NCI-H2227 (cell line): ENCODE measurements at regions not wholly inside any gene's neighbourhood (a gene's known extent, or its start where the extent isn't known, plus 50 kb on each side); places are given as distances from the start of the nearest gene placed in this dataset.

Experiments
- DNase-seq: peaks from one replicate; lab custom pipeline; 2025; ENCODE audit not compliant: unreplicated experiment; lab: John Stamatoyannopoulos, UW

DNA sequence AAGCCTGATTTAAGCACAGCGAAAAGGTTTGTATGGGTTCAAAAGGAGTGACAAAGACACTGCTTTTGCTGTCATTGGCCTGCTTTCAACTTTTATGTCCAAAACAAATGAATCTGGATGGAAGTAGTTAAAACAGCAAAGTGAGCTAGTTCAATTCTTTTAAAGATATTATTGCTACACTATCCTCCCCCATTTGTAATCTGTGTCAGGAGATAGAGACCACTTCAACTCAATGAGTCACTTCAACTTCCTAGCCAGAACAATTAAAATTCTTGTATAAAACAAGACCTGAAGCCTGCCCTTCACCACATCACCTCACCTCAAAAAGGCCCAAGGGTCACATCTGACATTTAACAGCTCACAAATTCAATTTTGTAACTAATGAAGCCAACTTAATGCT lies 364.1 kb upstream of the LYPLAL1 start:
- no peak for DNase-seq

DNA sequence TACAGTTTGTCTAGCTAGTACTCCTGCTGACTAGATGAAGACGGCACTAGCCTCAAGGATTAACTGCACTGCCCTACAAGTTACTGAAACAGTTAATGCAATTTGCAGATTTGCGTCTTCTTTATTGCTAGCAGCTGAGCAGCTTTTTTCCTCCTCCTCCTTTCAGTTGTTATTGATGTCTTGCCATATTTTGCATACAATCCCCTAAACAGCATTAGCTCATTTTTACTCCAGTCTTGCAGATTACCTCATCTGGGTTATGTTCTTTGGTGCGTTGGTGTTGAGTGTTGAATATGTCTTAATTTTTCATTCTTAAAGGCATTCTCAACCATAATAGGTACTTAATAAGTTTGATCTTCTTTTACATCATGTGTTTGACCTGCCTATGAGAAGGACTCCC lies 363.4 kb upstream of the LYPLAL1 start:
- no peak for DNase-seq

DNA sequence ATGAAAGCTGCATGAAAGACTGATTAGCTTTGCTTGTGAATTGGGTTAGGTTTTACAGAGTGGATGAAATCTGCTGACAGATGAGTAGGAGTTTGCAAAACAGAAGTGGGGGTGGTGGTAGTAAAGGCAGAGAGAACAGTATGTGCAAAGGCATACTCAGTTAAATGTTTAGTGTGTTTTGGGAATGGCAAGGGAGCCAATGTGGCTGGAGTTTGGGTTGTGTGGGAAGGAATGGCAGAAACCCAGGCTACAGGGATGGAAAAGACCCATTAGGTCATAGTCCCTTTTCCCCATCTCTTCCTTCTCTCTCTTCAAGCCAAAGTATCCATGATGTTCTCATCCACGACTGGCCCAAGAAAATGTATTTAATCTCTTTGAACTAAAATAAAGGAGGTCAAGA lies 362.2 kb upstream of the LYPLAL1 start:
- DNase-seq: no peak

DNA sequence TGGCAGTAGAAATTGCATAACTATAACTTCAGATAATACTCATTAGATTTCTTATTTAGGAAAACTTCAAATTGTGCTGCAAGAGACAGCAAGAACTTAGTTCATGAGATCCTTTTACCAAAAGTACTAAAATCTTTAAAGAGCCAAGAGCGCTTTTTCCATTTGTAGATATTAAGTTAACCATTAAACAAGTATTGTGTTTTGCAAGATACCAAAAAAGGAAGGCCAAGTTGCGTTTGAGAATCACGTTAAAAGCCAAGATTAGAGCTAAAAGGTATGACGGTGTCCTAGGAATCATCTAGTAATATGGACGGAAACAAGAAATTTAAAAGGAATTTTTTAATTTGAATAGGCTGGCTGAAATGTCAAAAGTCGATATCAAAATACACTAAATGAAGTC lies 361.3 kb upstream of the LYPLAL1 start:
- no peak for DNase-seq

DNA sequence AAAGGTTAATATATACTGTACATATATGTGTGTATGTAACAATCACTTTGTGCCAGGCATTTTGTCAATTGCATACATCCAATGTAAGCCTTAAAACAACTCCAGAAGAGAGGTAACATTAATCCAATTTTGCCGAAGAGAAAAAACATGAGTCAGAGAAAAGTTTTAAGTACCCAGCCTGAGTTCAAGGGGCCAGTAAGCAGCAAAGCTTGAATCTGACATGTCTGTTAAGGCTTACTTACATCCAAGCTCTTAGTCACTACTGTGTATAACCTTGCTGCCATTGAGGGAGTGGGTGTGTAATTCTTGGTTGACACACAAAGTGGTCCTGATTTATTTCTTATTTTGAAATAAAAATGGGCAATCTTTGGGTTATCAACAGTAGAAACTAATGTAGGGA lies 360.4 kb upstream of the LYPLAL1 start:
- no peak for DNase-seq

DNA sequence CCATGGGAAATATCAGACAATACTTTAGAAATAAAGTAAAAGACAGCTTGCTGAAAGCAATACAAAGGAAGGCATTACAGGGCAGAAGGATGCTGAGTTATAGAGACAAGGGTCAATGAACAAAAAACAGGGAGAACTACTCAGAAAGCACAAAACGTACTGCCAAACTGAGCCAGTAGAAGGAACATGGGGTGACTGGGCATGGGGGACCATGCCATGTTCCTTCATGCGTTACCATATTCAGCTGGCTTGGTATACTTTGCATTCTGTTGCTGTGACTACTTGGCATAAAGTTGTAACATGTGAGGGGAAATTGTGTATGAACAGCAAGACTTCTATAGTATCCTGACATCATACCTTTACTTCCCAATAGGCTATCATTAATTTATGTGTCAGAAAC lies 358.6 kb upstream of the LYPLAL1 start:
- no peak for DNase-seq

DNA sequence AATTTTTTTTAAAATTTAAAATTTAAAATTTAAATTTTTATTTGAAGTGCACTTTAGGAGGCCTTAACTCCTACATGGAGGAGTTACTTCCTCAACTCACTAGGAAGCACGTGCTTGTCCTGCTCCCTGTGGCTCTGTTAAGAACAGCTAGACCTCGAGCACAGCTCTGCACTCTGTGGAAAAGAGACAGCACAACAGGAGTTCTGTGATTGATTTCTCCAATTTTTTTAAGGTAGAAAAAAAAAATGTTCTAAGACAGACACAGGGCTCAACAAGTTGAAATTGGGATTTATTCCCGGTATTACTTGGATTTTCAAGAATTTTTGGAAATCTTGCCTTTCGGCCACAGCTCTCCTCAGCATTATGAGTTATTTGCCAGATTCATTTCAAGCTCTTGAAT lies 356.6 kb upstream of the LYPLAL1 start:
- no peak for DNase-seq

DNA sequence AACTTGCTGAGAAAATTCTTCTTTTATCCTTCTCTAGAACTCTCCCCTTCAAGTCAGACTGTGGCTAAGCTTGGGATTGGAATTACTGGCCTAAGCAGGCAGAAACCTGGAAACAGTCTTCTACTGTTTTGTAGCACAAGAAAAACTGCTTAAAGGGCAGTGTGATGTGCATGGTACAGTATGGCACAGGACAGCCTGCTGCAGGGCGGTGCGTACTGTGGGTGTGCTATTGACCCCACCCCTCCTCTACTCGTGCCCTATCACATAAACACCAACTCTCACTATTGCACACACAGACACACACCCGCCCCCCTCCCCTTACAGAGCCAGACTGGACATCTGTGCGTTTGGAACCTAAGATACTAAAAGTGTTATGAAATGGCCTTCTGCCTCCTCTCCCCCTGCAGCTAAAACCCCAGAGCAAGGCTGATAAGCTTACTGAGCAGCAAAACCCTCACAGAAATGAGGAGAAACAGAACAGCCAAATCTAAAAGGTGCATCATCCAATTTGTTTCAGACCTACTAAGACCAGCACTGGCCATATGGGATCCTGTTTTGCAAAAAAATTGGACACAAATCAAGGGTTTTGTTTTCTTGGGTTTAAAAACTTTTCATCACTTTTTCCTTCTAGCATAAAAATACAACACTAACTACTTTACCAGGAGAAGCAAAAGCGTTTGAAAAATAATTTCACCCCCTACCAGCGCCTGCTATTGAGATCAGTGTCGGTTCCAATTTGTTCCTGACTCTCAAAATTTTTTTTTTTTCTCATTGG lies 355.8 kb upstream of the LYPLAL1 start:
- DNase-seq: no peak

DNA sequence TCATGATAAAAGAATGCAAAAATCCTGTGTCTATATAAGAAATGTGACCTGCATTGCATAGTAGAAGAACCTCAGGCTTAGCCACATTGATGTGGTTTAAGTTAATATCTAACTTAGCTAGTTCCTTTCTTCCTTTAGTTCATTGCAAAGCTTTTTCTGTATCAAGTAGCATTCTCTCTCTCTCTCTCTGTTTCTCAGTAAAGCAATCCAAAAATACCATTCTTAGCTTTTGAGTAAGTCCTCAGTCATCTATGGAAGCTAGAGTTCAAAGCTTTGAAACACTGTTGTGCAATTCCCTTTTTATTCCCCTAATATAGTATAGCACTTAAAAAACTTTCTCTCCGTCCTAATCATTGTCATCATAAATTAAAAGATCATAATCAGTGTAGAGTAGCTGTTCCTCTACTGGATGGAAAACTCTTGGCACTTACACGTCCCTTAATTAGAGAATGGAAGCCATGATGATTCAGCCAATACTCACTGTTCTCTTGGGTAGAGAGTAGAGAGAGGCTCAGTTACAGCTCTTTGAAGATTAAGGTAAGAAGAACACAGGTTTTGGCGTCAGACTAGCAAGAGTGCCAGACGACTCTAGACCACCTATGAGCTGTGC lies 350.3 kb upstream of the LYPLAL1 start:
- DNase-seq: no peak

DNA sequence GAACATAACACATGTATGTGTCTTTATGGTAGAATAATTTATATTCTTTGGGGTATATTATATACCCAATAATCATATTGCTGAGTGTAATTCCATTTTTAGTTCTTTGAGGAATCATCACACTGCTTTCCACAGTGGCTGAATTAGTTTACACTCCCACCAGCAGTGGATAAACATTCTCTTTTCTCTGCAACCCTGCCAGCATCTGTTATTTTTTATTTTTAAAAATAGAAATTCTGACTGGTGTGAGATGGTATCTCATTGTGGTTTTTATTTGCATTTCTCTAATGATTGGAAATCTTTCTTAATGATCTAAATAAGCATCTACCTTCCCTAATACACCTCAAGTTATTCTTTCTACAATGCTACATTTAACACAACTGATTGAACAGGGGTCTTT lies 346.2 kb upstream of the LYPLAL1 start:
- no peak for DNase-seq

DNA sequence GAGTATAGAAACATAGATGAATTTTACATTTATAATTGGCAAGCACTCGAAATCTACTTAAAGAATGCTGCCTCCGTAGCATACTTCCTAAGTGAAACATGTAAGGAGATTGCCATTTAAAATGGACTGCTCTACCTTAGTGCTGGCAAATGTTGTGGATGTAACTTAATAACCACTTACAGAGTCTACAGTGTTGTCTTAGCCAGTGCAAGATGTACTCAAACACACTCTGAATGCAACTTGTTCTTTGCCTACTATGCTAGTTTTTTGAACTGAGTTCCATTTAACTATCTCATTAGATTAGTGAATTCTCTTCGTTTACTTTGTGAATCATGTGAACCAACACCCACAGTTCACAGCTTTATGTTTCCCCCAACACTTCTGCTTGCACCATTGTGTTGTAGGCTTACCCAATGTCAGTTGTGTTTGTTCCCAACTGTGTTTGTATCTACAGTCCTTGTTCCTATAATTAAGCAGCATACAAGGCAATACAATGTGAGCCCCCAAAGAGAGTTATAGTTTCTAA lies 345.5 kb upstream of the LYPLAL1 start:
- DNase-seq: no peak

DNA sequence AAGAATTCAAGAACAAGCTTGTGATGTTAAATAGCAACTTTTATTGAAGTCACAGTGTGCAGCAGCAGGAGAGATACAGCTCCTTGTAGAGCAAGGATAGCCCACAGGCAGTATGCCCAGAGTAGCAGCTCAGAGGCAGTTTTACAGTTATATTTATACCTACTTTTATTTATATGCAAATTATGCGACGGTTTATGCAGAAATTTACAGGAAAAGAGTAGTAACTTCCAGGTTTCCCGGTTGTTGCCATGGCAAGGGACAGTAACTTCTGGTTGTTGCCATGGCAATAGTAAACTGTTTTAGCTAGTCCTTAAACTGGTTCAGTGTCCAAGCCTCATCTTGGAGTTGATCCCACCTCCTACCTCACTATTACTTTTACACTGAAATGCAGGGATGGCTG lies 344.6 kb upstream of the LYPLAL1 start:
- no peak for DNase-seq

DNA sequence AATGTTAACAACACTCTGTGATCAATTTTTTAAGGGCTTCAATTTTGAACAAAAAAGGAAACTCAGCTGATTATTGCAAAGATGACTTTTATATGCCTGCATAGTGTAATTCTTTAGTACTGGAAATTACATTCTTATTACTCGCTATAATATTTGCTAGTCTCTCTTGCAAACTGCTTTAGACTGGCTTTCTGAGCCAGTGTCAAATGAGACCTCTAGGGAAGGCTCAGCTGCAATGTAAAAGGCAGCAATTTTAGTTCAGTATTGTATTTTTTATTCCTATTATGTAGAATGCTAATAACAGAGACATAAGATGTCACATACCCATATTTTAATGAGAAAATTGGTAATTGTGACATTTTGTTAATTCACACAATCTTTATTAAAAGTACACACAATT lies 338.1 kb upstream of the LYPLAL1 start:
- DNase-seq: no peak

DNA sequence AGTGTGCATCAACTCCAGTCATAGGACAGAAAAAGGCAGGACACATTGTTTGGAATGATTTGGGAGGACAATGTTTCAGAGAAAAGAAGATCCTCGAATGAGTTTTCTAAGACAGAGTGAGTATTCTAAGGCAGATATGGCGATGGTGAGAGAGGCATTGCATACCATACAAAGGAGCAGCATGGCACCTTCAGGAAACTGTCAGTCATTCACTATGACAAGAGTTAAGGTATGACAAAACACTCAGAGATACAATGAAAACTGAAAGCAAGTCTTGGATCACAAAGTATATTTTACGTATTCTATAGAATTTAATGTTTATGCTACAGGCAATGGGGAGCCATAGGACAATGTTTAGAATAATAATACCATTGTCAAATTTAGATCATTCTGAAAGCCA lies 337.4 kb upstream of the LYPLAL1 start:
- no peak for DNase-seq

DNA sequence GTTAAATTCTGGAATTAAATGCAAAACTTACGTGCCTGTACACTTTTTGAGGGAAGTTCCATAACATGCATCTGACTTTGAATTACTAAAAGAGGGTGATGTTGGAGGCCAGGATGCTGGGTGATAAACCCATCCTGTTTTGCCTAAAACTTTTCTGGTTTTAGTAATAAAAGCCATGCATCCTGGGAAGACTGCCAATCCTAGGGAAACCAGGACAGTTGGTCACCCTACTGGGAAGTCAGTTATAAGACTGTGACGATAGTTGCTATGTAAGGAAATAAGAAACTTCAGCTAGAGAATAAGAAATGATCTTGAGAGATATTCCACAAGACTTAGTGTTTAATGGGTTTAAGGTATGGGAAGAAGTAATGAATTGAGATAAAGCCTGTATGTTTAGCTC lies 336.6 kb upstream of the LYPLAL1 start:
- no peak for DNase-seq

DNA sequence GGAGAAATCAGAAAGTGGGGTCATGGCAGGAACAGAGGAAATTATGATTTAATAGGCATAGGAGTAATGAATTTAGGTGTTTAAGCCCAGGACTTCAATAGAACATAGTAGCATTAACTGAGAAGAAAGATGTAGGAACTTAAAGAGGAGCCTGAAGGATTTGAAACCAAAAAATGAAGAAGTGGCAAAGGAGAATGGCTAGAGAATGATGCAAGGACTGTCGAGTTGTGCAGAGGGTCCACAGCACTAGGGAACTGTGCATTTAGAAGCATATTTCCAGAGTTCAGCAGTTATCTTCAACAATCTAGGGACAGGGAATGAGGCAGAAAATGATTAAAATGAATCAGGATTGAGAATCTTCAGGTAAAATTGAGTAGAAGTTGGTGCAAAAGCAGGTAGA lies 328.1 kb upstream of the LYPLAL1 start:
- DNase-seq: no peak

DNA sequence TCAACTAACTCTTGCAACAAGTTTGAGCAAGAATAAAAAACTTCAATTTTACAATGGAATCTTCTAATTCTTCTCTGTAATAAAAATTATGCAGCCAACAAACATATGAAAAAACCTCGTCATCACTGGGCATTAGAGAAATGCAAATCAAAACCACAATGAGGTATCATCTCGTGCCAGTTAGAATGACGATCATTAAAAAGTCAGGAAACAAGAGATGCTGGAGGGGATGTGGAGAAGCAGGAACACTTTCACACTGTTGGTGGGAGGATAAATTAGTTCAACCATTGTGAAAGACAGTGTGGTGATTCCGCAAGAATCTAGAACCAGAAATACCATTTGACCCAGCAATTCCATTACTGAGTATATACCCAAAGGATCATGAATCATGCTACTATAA lies 327.5 kb upstream of the LYPLAL1 start:
- DNase-seq: no peak

DNA sequence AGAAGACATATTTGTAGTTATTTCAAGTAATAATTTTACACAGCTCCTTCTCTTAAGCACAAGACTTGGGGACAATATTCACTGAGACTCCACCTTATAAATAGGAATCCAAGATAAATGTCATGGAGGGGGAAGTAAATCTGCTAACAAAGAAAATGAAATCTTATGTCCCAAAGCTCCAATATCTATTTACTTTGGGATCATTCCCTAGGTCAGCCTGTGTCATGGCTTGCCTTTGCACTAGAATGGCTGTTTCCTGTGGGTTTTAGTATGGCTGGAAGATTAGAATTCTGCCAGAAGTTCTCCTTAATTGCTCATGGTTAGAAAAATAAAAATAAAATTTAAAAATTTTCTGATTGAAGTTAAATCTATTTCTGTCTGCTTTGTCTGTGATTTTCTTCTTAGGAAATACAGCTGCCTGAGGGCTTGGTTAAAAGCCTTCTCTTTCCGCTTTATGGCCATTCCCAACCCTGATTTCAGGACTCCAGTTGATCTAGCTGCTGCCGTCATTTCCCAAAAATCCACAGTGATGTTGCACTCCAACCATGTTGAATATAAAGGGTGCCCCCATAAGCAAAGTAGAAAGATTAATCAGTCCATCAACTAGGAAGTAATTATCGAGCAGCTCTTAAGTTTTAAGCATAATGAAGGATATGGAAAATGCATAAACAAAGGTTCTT lies 326.4 kb upstream of the LYPLAL1 start:
- DNase-seq: no peak

DNA sequence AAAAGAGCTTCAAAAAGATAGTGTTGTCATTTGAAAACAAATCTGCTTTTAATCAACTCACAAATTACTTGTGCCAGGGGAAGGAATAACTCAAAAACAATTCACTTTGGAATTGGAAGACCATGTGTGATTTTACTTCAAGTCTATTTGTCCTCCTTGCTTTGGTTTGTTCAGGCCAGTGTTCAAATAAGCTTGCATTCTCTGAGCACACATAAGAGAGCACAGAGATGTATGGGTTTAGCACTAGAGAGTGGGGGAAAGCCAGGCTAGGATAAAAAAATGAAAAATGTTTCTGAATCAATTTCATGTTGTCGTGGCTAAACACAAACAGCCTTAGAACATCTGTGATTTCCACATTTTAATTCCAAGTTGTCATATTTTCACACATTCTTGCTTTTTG lies 325.7 kb upstream of the LYPLAL1 start:
- DNase-seq: no peak

DNA sequence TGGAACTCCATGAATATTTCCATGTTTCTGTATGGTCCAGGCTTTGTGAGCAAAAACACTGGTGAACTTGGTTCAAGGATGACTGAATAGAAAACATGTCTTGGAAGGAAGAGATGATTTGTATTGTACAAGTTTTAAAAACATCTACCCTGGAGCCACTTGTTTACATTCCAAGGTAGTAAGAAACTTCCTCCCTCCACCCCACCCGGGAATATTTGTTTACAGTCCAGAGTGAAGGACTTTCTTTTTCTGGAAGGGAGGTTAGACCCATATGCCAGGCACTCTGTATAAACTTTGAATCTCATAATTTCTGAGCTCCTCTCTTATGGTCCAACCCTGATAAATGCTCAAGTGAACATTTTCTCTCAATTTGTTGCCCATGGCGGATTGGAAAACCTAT lies 323.3 kb upstream of the LYPLAL1 start:
- no peak for DNase-seq

DNA sequence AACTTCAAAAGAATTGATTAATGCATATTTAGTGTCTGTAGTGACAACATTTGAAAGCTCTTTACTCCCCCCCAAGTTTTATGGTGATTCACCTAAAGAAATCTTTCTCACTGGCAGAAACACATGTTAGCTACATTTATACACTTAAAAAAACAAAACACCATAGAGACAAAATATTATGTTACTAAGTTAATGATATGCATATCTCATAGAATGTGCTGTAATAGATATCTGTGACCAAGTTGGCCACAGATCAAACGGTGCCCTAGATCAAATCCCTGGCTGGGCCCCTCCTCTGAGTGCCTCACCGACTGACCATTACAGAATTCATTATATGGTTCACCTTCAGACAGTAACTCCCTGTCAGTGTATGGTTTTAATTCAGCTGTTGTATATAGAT lies 322.1 kb upstream of the LYPLAL1 start:
- DNase-seq: no peak

DNA sequence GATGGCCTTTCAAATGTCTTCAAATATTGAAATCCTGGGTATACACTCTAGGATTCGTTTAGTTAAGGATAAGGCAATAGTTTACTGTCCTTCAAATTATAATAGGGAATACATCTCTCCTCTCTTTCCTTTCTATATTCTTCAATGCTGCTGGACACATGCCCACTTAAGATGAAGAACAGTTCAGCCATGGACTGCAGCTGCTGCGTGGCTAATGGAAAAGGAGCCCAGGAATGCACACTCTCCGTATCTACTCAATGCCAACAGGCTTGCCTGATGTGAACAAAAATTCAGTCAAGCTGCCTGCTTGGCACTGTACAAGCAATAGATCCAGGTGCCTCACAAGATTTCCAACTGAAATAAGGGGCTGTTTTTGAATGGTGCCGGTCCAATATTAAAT lies 321.2 kb upstream of the LYPLAL1 start:
- DNase-seq: no peak
